ENCODE measurements at regions not wholly inside any gene's neighbourhood (a gene's known extent, or its start where the extent isn't known, plus 50 kb on each side); places are given as distances from the start of the nearest gene placed in this dataset.

DNA sequence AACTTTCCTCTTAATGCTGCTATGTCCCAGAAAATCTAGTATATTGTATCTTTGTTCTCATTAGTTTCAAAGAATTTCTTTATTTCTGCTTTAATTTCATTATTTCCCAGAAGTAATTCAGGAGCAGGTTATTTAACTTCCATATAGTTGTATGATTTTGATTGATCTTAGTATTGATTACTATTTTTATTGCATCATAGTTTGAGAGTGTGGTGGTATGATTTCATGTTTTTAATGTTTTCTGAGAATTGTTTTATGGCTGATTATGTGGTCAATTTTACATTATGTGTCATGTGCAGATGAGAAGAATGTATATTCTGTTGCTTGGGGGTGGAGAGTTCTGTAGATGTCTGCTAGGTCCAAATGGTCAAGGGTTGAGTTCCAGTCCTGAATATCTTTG lies 425.6 kb upstream of the RORB start:
- no peak for TF ChIP-seq POLR2AphosphoS5 (IDR thresholded peaks at IDR 0.05)
- TF ChIP-seq, protein P1, sequence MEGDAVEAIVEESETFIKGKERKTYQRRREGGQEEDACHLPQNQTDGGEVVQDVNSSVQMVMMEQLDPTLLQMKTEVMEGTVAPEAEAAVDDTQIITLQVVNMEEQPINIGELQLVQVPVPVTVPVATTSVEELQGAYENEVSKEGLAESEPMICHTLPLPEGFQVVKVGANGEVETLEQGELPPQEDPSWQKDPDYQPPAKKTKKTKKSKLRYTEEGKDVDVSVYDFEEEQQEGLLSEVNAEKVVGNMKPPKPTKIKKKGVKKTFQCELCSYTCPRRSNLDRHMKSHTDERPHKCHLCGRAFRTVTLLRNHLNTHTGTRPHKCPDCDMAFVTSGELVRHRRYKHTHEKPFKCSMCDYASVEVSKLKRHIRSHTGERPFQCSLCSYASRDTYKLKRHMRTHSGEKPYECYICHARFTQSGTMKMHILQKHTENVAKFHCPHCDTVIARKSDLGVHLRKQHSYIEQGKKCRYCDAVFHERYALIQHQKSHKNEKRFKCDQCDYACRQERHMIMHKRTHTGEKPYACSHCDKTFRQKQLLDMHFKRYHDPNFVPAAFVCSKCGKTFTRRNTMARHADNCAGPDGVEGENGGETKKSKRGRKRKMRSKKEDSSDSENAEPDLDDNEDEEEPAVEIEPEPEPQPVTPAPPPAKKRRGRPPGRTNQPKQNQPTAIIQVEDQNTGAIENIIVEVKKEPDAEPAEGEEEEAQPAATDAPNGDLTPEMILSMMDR (IDR thresholded peaks at IDR 0.05), result no peak
- no peak for TF ChIP-seq POLR2A (IDR thresholded peaks at IDR 0.05)
- no peak for TF ChIP-seq EP300 (IDR thresholded peaks at IDR 0.05)

Data from stomach (tissue), 4 donors.